ENCODE measurements at regions not wholly inside any gene's neighbourhood (a gene's known extent, or its start where the extent isn't known, plus 50 kb on each side); places are given as distances from the start of the nearest gene placed in this dataset.

GRCh38 chr3:170718848-170719247, 133.0 kb upstream of the SLC7A14 start:
- Histone ChIP-seq H3K9me3 (no peaks in the 10 kb centered on the region), H3K4me3 (no peak overlapping the region), H3K4me1 (no peaks in the 10 kb centered on the region), H3K27ac (no peak overlapping the region), H3K36me3 (no peaks in the 10 kb centered on the region), H3K27me3 (no peaks in the 10 kb centered on the region)
- intact Hi-C loops (cut with DNase I; ENCODE audit: low total_unique reads): no loop called here
- no peak for DNase-seq (ENCODE audit: low spot score in 2 of 2)
- TF ChIP-seq POLR2A (IDR thresholded peaks at IDR 0.05): no peak
- TF ChIP-seq, protein P1, sequence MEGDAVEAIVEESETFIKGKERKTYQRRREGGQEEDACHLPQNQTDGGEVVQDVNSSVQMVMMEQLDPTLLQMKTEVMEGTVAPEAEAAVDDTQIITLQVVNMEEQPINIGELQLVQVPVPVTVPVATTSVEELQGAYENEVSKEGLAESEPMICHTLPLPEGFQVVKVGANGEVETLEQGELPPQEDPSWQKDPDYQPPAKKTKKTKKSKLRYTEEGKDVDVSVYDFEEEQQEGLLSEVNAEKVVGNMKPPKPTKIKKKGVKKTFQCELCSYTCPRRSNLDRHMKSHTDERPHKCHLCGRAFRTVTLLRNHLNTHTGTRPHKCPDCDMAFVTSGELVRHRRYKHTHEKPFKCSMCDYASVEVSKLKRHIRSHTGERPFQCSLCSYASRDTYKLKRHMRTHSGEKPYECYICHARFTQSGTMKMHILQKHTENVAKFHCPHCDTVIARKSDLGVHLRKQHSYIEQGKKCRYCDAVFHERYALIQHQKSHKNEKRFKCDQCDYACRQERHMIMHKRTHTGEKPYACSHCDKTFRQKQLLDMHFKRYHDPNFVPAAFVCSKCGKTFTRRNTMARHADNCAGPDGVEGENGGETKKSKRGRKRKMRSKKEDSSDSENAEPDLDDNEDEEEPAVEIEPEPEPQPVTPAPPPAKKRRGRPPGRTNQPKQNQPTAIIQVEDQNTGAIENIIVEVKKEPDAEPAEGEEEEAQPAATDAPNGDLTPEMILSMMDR (IDR thresholded peaks at IDR 0.05): no peak

GRCh38 chr3:170717410-170718402, 131.8 kb upstream of the SLC7A14 start:
- H3K27me3 ChIP-seq: no peaks in the 10 kb centered on the region
- intact Hi-C loops (cut with DNase I; ENCODE audit: low total_unique reads): no loop called here
- H3K9me3 ChIP-seq: no peaks in the 10 kb centered on the region
- no peaks in the 10 kb centered on the region for H3K4me1 ChIP-seq
- DNase-seq (ENCODE audit: low spot score in 2 of 2): no peak
- TF ChIP-seq POLR2AphosphoS5 (IDR thresholded peaks at IDR 0.05): no peak
- H3K36me3 ChIP-seq: no peaks in the 10 kb centered on the region
- no peak overlapping the region for H3K4me3 ChIP-seq
- no peak overlapping the region for H3K27ac ChIP-seq

DNA sequence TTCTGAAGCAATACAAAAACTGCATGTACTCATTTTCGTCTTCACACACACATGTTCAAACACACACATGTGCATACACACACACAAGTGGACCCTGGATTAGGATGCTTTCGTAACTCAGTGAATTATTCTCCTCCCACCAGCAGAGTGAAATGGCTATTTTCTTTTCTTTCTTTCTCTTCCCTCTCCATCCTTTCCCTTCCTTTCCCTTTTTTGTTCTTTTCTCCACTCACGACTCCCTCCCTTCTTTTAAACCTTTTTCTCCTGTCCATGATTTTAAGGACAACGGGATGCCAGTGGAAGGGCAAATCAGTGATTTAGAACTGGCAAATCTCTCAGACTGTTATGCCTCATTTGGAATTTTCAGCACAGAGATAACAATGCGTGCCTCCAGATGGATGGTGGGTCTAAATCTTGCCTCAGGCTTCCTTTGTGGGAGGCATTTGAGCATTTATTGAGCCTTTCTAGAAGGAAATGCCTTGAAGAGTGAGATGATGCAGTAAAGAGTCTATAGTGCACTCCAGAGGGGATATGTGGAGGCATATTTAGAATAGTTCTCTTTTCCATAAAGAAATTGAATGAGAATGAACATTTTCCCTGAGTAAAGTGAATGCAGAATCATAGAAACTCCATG, 130.4 kb upstream of the SLC7A14 start:
- Histone ChIP-seq H3K27ac (no peak overlapping the region), H3K27me3 (no peaks in the 10 kb centered on the region), H3K9me3 (no peaks in the 10 kb centered on the region), H3K36me3 (no peaks in the 10 kb centered on the region), H3K4me3 (no peak overlapping the region), H3K4me1 (no peaks in the 10 kb centered on the region)
- DNase-seq (ENCODE audit: low spot score in 2 of 2): no peak
- TF ChIP-seq, protein P1 (IDR thresholded peaks at IDR 0.05): no peak
- TF ChIP-seq POLR2AphosphoS5 (IDR thresholded peaks at IDR 0.05) (no peak), POLR2A (IDR thresholded peaks at IDR 0.05) (no peak)
- intact Hi-C loops (cut with DNase I; ENCODE audit: low total_unique reads): no loop called here

GRCh38 chr3:170714562-170715535, 129.0 kb upstream of the SLC7A14 start:
- H3K36me3 ChIP-seq: no peaks in the 10 kb centered on the region
- no peak for DNase-seq (ENCODE audit: low spot score in 2 of 2)
- TF ChIP-seq, protein P1 (IDR thresholded peaks at IDR 0.05): no peak
- TF ChIP-seq POLR2AphosphoS5 (IDR thresholded peaks at IDR 0.05) (no peak), POLR2A (IDR thresholded peaks at IDR 0.05) (no peak)
- no peaks in the 10 kb centered on the region for H3K4me1 ChIP-seq
- intact Hi-C loops (cut with DNase I; ENCODE audit: low total_unique reads): no loop called here
- no peaks in the 10 kb centered on the region for H3K27me3 ChIP-seq
- H3K4me3 ChIP-seq: no peak overlapping the region
- no peak overlapping the region for H3K27ac ChIP-seq
- peaks cover 7% of the 10 kb centered on the region in 2 donors for H3K9me3 ChIP-seq

GRCh38 chr3:170714122-170714521, 128.2 kb upstream of the SLC7A14 start:
- H3K4me3 ChIP-seq: no peak overlapping the region
- intact Hi-C loops (cut with DNase I; ENCODE audit: low total_unique reads): no loop called here
- no peaks in the 10 kb centered on the region for H3K27me3 ChIP-seq
- H3K9me3 ChIP-seq: peaks cover 14% of the 10 kb centered on the region in 2 donors
- no peaks in the 10 kb centered on the region for H3K4me1 ChIP-seq
- no peaks in the 10 kb centered on the region for H3K36me3 ChIP-seq
- no peak overlapping the region for H3K27ac ChIP-seq
- TF ChIP-seq, protein P1 (IDR thresholded peaks at IDR 0.05): no peak
- TF ChIP-seq POLR2AphosphoS5 (IDR thresholded peaks at IDR 0.05) (no peak), POLR2A (IDR thresholded peaks at IDR 0.05) (no peak)
- no peak for DNase-seq (ENCODE audit: low spot score in 2 of 2)

Measured in breast epithelium (tissue), 4 donors.